Ishikawa (cell line): ENCODE measurements at regions not wholly inside any gene's neighbourhood (a gene's known extent, or its start where the extent isn't known, plus 50 kb on each side); places are given as distances from the start of the nearest gene placed in this dataset.

Experiments used
- EGR1 ChIP-seq: IDR thresholded peaks from 2 replicates; pipeline ENCODE4 v1.6.1; 2012
- EP300 ChIP-seq: IDR thresholded peaks from 2 replicates; pipeline ENCODE4 v1.6.1; 2012; ENCODE audit warnings: borderline replicate concordance
- FOXM1 ChIP-seq: IDR thresholded peaks from 2 replicates; pipeline ENCODE4 v1.6.1; 2012; ENCODE audit warnings: low read depth, borderline replicate concordance
- NFIC ChIP-seq: IDR thresholded peaks from 2 replicates; pipeline ENCODE4 v1.6.1; 2012
- TCF12 ChIP-seq: IDR thresholded peaks from 2 replicates; pipeline ENCODE4 v1.6.1; 2012; ENCODE audit warnings: low read depth
- YY1 ChIP-seq: IDR thresholded peaks from 2 replicates; pipeline ENCODE4 v1.6.1; 2012; ENCODE audit warnings: low read depth
- TF ChIP-seq, protein P1 (sequence below): IDR thresholded peaks from 2 replicates; pipeline ENCODE4 v1.6.1; 2012; ENCODE audit warnings: low read depth, mild to moderate bottlenecking

DNA sequence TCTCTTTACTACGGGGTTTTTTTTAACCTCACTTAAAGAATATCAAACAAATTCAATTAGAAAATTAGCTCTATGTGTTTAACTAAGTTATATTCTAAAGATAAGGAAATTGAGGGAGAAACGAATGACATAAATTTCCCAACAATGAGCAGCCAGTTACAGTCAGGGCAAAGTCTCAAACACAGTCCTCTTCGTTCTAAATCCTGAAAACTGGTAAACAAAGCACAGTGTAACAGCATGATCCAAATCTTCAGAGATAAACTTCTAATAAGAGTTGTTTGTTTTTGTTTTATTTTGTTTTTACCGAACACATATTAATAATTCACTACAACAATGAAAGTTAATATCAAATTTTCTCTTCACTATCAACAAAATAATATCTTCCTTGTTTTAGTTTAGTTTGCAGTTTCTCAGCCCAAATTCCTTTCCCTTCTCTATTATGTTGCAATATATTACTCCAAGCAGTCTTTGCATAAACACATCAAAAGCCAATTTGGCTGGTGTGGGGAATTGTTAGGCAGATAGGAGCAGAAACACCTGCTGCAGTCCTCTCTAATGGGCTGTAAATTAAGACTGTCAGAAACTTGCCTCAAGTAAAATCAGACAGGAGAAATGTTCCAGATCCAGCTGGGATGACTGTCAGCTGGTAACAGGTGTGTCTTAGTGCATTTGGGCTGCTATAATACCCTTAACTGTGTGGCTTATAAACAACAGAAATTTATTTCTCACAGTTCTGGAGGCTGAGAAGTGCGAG is 106.5 kb upstream of the SGCG start:
- TF ChIP-seq YY1 (no peak), NFIC (no peak), FOXM1 (no peak), TCF12 (no peak), EGR1 (no peak), EP300 (no peak)
- TF ChIP-seq, protein P1, sequence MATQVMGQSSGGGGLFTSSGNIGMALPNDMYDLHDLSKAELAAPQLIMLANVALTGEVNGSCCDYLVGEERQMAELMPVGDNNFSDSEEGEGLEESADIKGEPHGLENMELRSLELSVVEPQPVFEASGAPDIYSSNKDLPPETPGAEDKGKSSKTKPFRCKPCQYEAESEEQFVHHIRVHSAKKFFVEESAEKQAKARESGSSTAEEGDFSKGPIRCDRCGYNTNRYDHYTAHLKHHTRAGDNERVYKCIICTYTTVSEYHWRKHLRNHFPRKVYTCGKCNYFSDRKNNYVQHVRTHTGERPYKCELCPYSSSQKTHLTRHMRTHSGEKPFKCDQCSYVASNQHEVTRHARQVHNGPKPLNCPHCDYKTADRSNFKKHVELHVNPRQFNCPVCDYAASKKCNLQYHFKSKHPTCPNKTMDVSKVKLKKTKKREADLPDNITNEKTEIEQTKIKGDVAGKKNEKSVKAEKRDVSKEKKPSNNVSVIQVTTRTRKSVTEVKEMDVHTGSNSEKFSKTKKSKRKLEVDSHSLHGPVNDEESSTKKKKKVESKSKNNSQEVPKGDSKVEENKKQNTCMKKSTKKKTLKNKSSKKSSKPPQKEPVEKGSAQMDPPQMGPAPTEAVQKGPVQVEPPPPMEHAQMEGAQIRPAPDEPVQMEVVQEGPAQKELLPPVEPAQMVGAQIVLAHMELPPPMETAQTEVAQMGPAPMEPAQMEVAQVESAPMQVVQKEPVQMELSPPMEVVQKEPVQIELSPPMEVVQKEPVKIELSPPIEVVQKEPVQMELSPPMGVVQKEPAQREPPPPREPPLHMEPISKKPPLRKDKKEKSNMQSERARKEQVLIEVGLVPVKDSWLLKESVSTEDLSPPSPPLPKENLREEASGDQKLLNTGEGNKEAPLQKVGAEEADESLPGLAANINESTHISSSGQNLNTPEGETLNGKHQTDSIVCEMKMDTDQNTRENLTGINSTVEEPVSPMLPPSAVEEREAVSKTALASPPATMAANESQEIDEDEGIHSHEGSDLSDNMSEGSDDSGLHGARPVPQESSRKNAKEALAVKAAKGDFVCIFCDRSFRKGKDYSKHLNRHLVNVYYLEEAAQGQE = no peak
